ENCODE measurements at regions not wholly inside any gene's neighbourhood (a gene's known extent, or its start where the extent isn't known, plus 50 kb on each side); places are given as distances from the start of the nearest gene placed in this dataset.
"Not testable (repeated sequence)": the region's sequence is repeated elsewhere in the genome, so short reads cannot be mapped to it uniquely, and the experiment has no call there.

- no peak for FAIRE-seq
Measured at GRCh38 chr11:129637983-129638776, 177.5 kb upstream of the TMEM45B start.

DNA sequence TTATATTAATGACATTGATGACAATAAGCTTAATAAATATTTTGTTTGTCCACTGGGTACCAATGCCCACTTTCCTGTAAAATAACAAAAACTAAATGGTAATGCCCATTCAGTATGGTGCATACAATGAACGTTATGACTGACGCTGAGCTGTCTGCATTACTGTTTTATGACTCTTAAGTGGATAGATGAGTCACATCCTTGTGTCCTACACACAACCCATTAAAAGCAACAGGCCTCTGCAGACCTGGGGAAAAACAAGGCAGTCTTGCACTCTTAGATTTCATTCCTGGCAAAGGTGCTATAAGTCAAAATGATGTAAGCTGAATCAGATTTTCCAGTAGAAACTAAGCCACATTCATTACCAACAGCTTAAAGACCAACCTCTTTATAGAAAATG lies 176.3 kb upstream of the TMEM45B start:
- FAIRE-seq, result no peak

DNA sequence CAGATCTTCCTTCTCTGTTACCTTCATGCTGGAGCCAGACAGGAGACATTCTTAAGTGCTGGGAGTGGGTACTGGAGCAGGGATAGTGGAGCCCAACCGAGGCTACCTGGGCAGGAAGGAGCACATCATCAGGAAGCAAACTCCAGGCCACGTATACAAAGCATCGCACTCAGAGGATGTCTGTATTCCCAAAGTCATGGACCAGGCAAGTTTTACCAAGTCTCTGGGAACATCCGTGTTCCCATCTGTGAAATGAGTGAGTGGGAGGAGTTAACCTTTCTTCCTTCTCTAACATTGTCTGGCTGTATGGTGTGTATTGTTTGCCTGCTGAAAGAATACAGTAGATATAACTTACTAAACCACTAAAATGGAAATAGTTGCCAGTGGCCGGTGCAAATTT lies 175.0 kb upstream of the TMEM45B start:
- no peak for FAIRE-seq

GRCh38 chr11:129643031-129643721 lies 172.5 kb upstream of the TMEM45B start:
- no peak for FAIRE-seq

DNA sequence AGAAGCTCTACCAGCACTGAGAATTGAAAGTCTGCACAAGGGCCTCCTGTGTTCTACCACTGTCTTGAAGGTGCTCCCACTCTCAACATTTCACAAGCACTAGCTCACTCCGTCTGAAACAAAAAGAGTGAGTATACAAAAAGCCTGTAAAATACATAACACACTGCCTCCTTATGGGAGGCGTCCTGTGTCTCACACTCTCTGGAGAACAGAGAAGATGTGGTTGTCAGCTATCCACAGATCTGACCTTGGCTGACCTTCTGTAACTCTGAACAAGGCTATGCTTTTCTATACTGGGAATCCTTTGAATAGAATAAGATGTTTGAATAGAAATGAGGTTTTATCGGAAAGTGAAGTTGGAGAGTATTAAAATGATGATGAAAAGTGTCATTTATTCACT lies 171.3 kb upstream of the TMEM45B start:
- FAIRE-seq, result no peak

GRCh38 chr11:129645943-129646342 lies 169.7 kb upstream of the TMEM45B start:
- no peak for FAIRE-seq

DNA sequence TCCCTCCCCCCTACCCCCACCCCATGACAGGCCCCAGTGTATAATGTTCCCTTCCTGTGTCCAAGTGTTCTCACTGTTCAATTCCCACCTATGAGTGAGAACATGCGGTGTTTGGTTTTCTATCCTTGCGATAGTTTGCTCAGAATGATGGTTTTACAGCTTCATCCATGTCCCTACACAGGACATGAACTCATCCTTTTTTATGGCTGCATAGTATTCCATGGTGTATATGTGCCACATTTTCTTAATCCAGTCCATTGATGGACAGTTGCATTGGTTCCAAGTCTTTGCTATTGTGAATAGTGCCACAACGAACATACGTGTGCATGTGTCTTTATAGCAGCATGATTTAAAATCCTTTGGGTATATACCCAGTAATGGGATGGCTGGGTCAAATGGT lies 165.6 kb upstream of the TMEM45B start:
- not testable (repeated sequence) for FAIRE-seq

GRCh38 chr11:129652835-129653234 lies 162.8 kb upstream of the TMEM45B start:
- FAIRE-seq, result no peak

GRCh38 chr11:129655247-129655832 lies 160.3 kb upstream of the TMEM45B start:
- FAIRE-seq, result no peak

- FAIRE-seq, result no peak
Measured at GRCh38 chr11:129657866-129658525, 157.7 kb upstream of the TMEM45B start.

GRCh38 chr11:129658526-129658867 lies 157.2 kb upstream of the TMEM45B start:
- FAIRE-seq, result no peak

GRCh38 chr11:129680907-129681306 lies 134.7 kb upstream of the TMEM45B start:
- FAIRE-seq, result no peak

DNA sequence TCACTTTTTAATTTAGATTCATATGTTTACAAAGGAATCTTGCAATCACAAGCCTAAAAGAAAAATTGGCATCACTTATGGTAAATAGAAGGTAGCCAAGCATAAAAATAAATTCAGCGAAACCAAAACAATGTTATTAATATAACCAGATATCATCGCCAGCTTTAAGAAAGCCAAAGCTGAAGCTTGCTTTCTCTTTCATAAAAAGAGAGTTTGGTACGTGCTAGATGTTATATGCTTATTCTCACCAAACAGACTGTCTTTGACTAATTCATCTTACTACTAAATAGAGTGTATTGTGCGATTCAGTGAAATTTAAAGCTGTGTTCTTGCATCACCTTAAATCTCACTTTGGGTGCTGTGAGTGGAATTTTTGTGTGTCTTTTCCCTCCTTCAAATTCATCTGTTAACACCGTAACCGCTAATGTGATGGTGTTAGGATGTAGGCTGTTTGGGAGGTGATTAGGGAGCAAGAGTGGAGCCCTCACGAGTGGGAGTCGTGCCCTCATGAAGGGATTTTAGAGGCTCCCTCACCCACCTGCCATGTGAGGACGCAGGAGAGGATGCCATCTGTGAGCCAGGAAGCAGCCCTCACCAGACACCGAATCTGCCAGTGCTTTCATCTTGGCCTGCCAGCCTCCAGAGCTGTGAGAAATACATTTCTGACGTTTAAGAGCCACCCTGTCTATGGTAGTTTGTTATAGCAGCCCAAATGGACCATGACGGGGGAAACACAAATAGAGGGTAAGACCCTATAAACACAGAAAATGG lies 134.1 kb upstream of the TMEM45B start:
- no peak for FAIRE-seq

- no peak for FAIRE-seq
Measured at GRCh38 chr11:129686269-129686668, 129.4 kb upstream of the TMEM45B start.

- no peak for FAIRE-seq
Measured at GRCh38 chr11:129691142-129691541, 124.5 kb upstream of the TMEM45B start.

DNA sequence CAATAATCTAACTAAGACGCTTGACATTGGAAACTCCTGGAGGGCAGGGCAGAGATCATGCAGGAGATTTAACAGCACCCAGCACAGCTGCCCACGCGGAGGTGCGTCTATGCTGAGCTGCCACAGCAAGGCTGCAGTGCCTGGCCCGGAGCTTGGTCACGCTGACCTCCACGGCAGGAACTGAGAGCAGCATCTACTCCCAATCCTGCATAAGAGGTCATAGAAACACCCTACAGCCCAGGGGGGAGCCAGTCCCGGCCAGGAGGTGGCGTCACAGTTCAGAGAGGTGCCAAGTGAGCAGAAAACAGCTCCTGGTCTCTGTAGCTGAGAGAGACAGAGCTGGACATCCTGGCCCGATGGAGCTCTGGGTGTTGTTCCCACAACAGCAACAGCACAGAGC lies 121.1 kb upstream of the TMEM45B start:
- FAIRE-seq, result no peak

DNA sequence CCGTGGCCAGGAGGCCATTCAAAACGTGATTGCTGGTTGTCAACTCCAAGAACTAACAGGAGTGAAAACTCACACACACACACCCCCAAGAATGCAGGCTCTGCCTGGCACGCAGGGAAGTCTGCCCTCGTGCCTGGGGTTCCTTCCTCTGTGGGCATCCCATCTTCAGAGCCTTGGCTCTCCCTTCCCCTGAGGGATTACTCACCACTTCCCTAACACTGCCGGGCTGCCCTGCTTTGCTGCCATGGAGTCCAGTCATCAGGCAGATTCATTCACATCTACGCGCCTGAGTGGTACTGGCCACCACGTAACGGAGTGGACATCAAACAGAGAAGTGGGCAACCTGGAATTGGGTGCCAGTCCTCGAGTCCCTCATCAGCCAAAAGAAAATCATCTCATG lies 120.7 kb upstream of the TMEM45B start:
- no peak for FAIRE-seq

DNA sequence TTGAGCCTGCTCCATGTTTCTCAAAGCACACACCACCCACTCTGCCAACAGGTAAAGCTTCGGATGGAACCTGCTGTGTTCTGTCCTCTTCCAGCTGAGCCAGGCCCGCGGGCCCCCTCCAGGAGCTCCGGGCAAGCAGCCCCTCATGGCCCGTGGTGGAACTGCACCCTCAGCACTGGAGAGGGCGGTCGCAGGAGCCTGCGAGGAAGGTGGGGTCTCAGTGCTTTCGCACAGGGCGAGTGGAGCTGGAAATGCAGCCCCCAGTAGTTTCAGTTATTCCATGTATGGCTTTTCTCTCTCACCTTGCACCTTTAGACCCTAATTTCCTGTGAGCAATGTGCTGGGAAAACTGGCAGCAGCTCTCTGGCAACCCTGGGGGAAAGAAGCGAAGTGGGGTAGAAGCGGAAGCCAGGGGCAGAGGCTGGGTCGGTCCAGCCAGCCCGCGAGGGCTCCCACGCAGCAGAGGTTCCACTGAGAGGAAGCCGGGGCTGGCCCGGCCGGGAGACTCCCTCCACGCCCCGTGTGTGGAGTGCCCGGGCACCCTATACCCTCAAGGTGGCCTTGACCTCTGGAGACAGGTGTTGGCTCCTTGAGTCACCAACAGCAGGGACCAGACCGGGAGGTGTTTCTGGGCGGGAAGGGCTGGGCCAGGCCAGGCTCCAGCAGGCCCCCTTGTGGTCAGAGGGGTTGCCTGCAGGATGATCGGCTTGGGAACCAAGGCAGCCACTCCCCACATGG lies 119.9 kb upstream of the TMEM45B start:
- FAIRE-seq, result no peak

GRCh38 chr11:129696309-129696989 lies 119.2 kb upstream of the TMEM45B start:
- no peak for FAIRE-seq

DNA sequence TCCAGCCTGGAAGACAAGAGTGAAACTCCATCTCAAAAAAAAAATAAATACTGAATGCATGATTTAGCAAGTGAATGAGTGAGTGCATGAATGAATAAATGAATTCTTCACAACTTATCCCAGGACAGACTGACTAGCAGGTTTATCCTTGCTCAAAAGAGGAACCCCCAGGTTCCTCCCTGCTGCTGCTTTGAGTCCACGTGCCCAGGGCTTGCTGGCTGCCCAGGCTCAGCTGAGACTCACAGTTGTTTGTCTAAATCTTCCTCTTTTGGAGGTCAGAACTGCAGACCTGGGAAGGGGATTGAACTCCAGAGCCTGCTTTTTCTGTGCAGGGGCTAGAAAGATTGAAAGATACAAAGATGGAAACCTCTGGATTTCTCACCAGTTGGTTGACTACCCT lies 117.4 kb upstream of the TMEM45B start:
- FAIRE-seq, result no peak

- no peak for FAIRE-seq
Measured at GRCh38 chr11:129699711-129700304, 115.8 kb upstream of the TMEM45B start.

Measured in islet of Langerhans (tissue), 1 donor.